ENCODE measurements at regions not wholly inside any gene's neighbourhood (a gene's known extent, or its start where the extent isn't known, plus 50 kb on each side); places are given as distances from the start of the nearest gene placed in this dataset.

- no peak for DNase-seq (ENCODE audit: low read depth)
Measured at GRCh38 chr12:40552868-40553267, 139.4 kb upstream of the CNTN1 start.

DNA sequence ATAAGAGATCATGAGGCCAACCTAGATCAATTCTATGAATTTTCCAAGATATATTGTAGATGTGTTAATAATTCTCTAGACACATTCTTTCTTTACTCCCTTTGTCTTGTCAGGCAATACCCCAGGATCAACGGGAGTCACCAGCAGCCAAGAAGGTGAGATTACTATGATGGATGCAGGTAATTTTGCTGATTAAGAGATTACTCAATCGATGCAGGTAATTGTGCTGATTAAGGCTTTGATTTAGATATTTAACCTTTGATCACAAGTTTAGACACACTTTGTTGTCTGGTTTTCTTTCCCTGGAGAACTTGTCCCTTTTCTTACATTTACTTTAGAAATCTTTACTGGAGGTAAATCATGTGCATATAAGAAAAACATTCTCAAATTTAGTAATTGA, 134.3 kb upstream of the CNTN1 start:
- no peak for DNase-seq (ENCODE audit: low read depth)

GRCh38 chr12:40559865-40560264, 132.4 kb upstream of the CNTN1 start:
- no peak for DNase-seq (ENCODE audit: low read depth)

DNA sequence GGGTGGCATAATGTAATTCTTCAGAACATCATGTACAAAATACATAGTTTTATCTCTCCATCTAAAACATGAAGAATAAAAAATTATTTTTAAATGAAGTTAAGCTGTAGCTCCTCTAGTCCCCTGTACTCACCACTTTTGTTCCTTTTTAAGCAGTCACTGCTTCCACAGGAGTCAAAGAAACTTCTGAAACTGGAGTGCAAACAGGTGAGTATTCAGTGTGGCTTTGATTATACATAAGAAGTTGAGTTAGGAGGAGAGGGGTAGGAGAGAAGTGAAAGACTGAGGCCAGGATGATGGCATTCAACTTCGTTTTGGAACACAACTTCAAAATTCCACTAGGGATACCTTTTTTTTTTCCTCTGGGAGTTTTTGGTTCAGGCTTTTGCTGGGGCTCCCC, 131.4 kb upstream of the CNTN1 start:
- no peak for DNase-seq (ENCODE audit: low read depth)

DNA sequence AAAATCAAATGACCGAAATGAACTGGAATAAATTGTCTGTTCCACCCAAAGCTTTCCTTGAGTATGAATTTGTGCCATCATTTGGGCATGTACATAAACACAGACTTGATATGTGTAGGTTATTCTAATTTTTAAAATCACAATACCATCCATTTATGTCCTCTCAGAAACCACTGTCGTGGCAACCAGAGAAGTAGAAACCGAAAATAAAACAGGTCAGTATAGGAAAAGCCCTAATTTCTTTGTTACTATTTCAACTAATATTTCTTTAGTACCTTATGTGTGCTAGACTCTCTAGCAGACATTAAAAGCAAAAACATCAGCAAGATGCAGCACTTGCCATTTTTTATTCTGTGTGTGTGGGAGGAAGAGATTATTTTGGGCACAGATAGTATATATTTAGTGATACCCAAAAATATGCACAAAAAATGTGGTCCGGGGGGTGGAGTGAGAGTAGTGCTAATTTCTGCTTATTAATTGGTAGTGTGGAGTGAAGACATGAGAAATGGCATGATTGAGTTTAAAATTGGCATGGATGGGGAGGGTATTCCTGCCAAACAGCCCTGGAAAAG, 130.8 kb upstream of the CNTN1 start:
- no peak for DNase-seq (ENCODE audit: low read depth)

GRCh38 chr12:40565029-40565633, 127.1 kb upstream of the CNTN1 start:
- no peak for DNase-seq (ENCODE audit: low read depth)

DNA sequence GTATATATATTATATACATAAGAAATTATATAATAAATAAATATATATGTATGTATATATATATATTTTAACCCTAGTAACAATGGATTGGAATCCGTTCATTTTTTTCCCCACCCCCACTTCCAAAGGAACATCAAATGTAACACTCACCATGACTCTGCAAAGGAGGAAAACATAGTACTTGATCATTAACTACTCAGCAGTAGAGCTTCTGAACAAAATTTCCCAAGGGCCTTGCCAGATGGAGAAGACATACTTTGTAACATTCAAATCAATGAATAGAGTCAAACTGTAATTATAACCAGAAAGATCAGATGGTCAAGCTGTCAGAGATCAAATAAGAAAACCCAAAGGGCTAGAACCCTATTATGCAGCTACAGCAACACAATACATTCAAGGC, 126.0 kb upstream of the CNTN1 start:
- peak; percentile 16 for DNase-seq (ENCODE audit: low read depth)

- DNase-seq (ENCODE audit: low read depth) = no peak
Measured at GRCh38 chr12:40569626-40570179, 122.5 kb upstream of the CNTN1 start.

- DNase-seq (ENCODE audit: low read depth) = no peak
Measured at GRCh38 chr12:40573024-40573423, 119.2 kb upstream of the CNTN1 start.

- no peak for DNase-seq (ENCODE audit: low read depth)
Measured at GRCh38 chr12:40575987-40576386, 116.3 kb upstream of the CNTN1 start.

DNA sequence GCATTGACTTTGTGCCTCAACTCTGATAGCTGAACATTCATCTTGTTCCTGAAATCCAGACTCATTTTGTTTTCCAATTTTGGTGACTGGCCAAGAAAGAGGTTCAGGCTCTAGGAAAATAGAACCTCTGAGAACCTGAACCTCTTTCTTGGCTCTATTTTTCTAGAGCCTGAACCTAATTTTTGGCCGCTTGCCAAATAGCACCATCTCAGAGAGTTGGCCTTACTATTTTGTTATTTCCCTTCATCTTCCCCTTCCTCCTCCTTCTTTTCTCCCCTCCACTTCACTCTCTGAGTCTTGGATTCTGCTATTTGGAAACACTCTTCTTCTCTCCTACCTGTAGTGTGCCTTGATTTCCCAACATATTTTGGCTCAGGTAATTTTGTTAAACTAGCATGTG, 114.4 kb upstream of the CNTN1 start:
- DNase-seq (ENCODE audit: low read depth) = no peak

GRCh38 chr12:40579687-40580086, 112.6 kb upstream of the CNTN1 start:
- no peak for DNase-seq (ENCODE audit: low read depth)

- no peak for DNase-seq (ENCODE audit: low read depth)
Measured at GRCh38 chr12:40580346-40580745, 111.9 kb upstream of the CNTN1 start.

- DNase-seq (ENCODE audit: low read depth) = no peak
Measured at GRCh38 chr12:40581889-40582288, 110.3 kb upstream of the CNTN1 start.

DNA sequence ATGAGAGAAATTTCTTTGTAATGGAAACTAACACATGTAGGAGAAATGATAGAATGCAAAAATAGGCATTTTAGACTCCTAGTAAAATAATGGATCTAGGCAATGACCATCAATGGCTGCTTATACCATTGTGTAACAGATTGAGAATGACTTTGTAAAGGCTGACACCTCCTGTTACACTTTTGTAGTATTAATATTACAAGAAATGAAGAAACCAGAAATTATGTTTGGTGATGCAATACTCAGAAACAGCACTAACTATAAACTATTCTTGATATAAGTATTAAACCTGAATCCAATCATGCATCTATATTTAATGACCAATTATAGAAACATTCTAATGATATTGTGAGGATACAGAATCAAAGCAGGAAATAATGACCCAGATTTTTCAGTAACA, 108.5 kb upstream of the CNTN1 start:
- no peak for DNase-seq (ENCODE audit: low read depth)

- no peak for DNase-seq (ENCODE audit: low read depth)
Measured at GRCh38 chr12:40584763-40585162, 107.5 kb upstream of the CNTN1 start.

- no peak for DNase-seq (ENCODE audit: low read depth)
Measured at GRCh38 chr12:40586823-40587222, 105.4 kb upstream of the CNTN1 start.

DNA sequence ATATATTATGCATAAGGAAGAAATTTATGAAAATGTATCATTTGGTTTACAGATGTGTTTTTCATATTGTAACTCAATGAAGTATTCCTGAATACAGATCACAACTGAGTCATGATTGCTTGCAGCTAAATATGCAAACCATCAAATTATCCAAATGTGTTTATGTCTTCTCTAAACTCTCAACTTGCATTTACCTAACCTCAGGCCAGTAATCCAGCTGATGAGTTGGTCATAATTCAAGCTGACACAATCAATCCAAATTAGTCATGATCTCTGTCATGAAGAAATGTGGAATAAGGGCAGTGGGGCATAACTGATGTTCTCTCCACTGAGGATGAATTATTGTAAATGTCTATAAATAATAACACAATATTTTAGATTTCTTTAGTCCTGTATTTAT, 104.8 kb upstream of the CNTN1 start:
- no peak for DNase-seq (ENCODE audit: low read depth)

DNA sequence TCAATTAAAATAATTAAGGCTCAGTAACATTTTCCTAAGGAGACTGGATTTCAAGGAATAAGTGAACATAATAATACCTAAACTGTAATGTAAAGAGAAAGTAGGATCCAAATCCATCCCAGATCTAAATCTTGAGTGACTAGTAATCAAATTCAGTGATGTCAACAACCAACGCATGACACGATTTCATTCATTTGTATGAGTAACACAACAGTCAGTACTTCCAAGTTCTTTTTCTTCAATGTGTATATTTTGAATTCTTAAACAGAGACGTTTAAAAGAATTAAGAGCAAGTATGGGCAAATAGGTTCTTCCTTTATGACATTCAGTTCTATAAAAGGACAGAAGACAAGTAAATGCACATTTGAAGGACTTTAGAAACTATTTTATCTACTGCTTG, 104.3 kb upstream of the CNTN1 start:
- no peak for DNase-seq (ENCODE audit: low read depth)

GRCh38 chr12:40597133-40597532, 95.1 kb upstream of the CNTN1 start:
- no peak for DNase-seq (ENCODE audit: low read depth)

DNA sequence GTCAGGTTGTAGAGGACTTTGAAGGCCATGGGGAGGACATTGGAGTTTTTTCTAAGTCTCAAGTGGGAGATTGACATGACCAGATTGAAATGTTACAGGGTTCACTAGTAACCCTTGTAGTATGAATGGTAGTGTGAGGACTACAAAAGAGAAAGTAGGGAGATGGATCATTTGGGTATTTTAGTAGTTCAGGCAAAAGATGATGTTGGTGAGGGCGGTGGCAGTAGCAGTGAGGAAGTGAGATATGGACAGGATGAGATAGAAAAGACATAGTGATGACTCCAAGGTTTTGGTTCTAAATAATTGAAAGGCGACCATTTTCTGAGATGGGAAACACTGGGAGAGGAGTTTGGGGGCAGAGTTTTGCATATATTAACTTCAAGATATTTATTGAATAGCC, 94.2 kb upstream of the CNTN1 start:
- DNase-seq (ENCODE audit: low read depth) = no peak

- no peak for DNase-seq (ENCODE audit: low read depth)
Measured at GRCh38 chr12:40602562-40602961, 89.7 kb upstream of the CNTN1 start.

- DNase-seq (ENCODE audit: low read depth) = no peak
Measured at GRCh38 chr12:40614923-40615322, 77.3 kb upstream of the CNTN1 start.

- DNase-seq (ENCODE audit: low read depth) = no peak
Measured at GRCh38 chr12:40615590-40615989, 76.6 kb upstream of the CNTN1 start.
